Thyroid gland (tissue), 4 donors: ENCODE measurements at regions not wholly inside any gene's neighbourhood (a gene's known extent, or its start where the extent isn't known, plus 50 kb on each side); places are given as distances from the start of the nearest gene placed in this dataset.

ENCODE experiments used
- POLR2A ChIP-seq, 2 donors: fragments of 450-650 bp; IDR thresholded peaks; one replicate each; pipeline ENCODE4 v1.6.1; 2017; ENCODE audit warnings: antibody characterized with exemption in 2 of 2, mild to moderate bottlenecking in 2 of 2, moderate library complexity in 1 of 2
- TF ChIP-seq, protein P1 (sequence below), 6 experiments: fragments of 200-600 bp in 3 of 6; fragments of 450-650 bp in 3 of 6; sonication (generic) in 3 of 6; IDR thresholded peaks; one replicate each; pipeline ENCODE4 v1.5.1; 2016 to 2019; ENCODE audit warnings: antibody characterized with exemption in 6 of 6, mild to moderate bottlenecking in 2 of 6, inconsistent platforms in 1 of 6, moderate library complexity in 1 of 6

DNA sequence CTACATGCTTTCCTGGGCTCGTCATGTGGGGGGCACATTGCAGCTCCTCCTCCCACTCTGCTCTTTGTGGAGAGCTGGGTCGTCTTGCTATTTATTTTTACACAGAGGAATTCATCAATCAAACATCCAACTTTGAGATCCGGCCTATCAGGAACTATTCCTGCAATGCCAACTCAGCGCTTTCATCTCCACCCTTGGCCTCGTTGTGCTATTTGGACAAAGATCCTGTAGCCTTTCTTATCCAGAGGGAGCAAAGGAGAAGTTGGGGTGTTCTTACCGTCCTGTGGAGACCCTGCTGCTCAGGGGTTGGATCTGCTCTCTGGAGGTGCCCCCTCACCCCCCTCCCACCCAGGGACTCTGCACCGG is 92.1 kb downstream of the ASB1 start:
- TF ChIP-seq, protein P1, sequence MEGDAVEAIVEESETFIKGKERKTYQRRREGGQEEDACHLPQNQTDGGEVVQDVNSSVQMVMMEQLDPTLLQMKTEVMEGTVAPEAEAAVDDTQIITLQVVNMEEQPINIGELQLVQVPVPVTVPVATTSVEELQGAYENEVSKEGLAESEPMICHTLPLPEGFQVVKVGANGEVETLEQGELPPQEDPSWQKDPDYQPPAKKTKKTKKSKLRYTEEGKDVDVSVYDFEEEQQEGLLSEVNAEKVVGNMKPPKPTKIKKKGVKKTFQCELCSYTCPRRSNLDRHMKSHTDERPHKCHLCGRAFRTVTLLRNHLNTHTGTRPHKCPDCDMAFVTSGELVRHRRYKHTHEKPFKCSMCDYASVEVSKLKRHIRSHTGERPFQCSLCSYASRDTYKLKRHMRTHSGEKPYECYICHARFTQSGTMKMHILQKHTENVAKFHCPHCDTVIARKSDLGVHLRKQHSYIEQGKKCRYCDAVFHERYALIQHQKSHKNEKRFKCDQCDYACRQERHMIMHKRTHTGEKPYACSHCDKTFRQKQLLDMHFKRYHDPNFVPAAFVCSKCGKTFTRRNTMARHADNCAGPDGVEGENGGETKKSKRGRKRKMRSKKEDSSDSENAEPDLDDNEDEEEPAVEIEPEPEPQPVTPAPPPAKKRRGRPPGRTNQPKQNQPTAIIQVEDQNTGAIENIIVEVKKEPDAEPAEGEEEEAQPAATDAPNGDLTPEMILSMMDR (IDR thresholded peaks at IDR 0.05): no peak
- TF ChIP-seq POLR2A (IDR thresholded peaks at IDR 0.05): no peak
